ENCODE measurements at regions not wholly inside any gene's neighbourhood (a gene's known extent, or its start where the extent isn't known, plus 50 kb on each side); places are given as distances from the start of the nearest gene placed in this dataset.

- no peak for TF ChIP-seq POLR2A (IDR thresholded peaks at IDR 0.05)
- no peak for TF ChIP-seq CTCF (IDR thresholded peaks at IDR 0.05)
Measured at GRCh38 chr21:15121097-15121654, 56.4 kb upstream of the NRIP1 start.

All from heart left ventricle (tissue), 13 donors.